ENCODE measurements at regions not wholly inside any gene's neighbourhood (a gene's known extent, or its start where the extent isn't known, plus 50 kb on each side); places are given as distances from the start of the nearest gene placed in this dataset.

DNA sequence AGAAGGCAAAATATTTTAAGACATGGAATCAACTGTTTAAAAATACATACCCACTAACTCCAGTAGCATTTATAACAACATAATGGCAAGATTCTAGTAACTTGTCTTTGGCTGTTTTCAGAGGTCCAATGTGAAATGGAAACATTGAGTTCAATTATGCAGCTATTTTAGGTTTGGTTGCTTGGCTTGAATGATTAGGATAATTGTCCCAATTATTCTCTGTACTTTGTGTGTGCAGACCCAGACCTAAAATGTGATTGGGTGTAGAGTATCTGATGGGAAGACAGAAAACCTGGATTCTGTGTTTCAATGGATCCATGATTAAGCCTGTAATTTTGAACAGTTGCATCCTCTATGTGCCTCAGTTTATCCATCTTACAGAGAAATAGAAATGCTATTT lies 392.7 kb upstream of the NFE2L3 start:
- TF ChIP-seq CTCF (conservative IDR thresholded peaks at IDR 0.05): no peak
- no peak for TF ChIP-seq EZH2 (IDR thresholded peaks at IDR 0.05; ENCODE audit: low read depth)
